IMR-90 (cell line): ENCODE measurements at regions not wholly inside any gene's neighbourhood (a gene's known extent, or its start where the extent isn't known, plus 50 kb on each side); places are given as distances from the start of the nearest gene placed in this dataset.

ENCODE experiments used
- ATAC-seq: fragments of 200-7000 bp; cut with Tn5 transposase; 2 replicates; pipeline ENCODE4 v1.9.1; 2020; ENCODE audit warnings: low read depth, mild to moderate bottlenecking, moderate library complexity
- BruUV-seq: library from RNA; stranded (reverse); fragments of 400-500 nt; replicated peaks from 2 replicates; lab custom pipeline; 2021; lab: Mats Ljungman, UMichigan
- CTCF ChIA-PET: fragments of 300-600 bp; formaldehyde crosslinking; extraction: SDS; loops from one replicate; lab custom pipeline; 2021; ENCODE audit warnings: antibody characterized with exemption; lab: Yijun Ruan, JAX
- POLR2A ChIA-PET: fragments of 300-600 bp; sonication (Branson Sonifier 250); formaldehyde crosslinking; loops from one replicate; lab custom pipeline; 2022; ENCODE audit warnings: antibody characterized with exemption; ENCODE audit not compliant: unreplicated experiment; lab: Charles Lee
- DNase-seq: peaks from one replicate; pipeline ENCODE4 v3.0.0; 2013
- H2AFZ ChIP-seq: replicated peaks from 2 replicates; pipeline ENCODE3; 2013; ENCODE audit warnings: low read length, mild to moderate bottlenecking; ENCODE audit not compliant: poor library complexity
- H2AK5ac ChIP-seq: 2 replicates; pipeline ENCODE4 v1.6.1; 2013; ENCODE audit warnings: low read depth, low read length, inconsistent platforms
- H2AK9ac ChIP-seq: replicated peaks from 2 replicates; pipeline ENCODE3; 2013; ENCODE audit warnings: mild to moderate bottlenecking, low read depth, low read length, moderate library complexity; ENCODE audit not compliant: poor library complexity
- H2BK120ac ChIP-seq: 2 replicates; pipeline ENCODE4 v1.6.1; 2013; ENCODE audit warnings: low read depth, low read length, inconsistent platforms
- H2BK15ac ChIP-seq: 3 replicates; pipeline ENCODE4 v1.6.1; 2013; ENCODE audit warnings: low read depth, low read length, inconsistent platforms
- H2BK20ac ChIP-seq: 2 replicates; pipeline ENCODE4 v1.6.1; 2013; ENCODE audit warnings: low read depth, mild to moderate bottlenecking, inconsistent platforms, low read length, moderate library complexity
- H2BK5ac ChIP-seq: 2 replicates; pipeline ENCODE4 v1.6.1; 2013; ENCODE audit warnings: mild to moderate bottlenecking, low read depth, low read length, inconsistent platforms; ENCODE audit not compliant: poor library complexity, severe bottlenecking
- H3K14ac ChIP-seq: replicated peaks from 2 replicates; pipeline ENCODE4 v1.6.1; 2013; ENCODE audit warnings: low read depth, low read length, inconsistent platforms
- H3K18ac ChIP-seq: 2 replicates; pipeline ENCODE4 v1.6.1; 2013; ENCODE audit warnings: low read depth, low read length, control low read depth
- H3K23ac ChIP-seq: 2 replicates; pipeline ENCODE4 v1.6.1; 2013; ENCODE audit warnings: low read depth, low read length, inconsistent platforms
- H3K27ac ChIP-seq: 2 replicates; pipeline ENCODE4 v1.5.1; 2013; ENCODE audit warnings: mild to moderate bottlenecking, control low read depth, low read length; ENCODE audit not compliant: insufficient read depth
- H3K27me3 ChIP-seq: 2 replicates; pipeline ENCODE4 v1.6.1; 2013; ENCODE audit warnings: low read length; ENCODE audit not compliant: control insufficient read depth, insufficient read depth
- H3K36me3 ChIP-seq: 2 replicates; pipeline ENCODE4 v1.6.1; 2013; ENCODE audit warnings: low read length, mixed read lengths; ENCODE audit not compliant: control insufficient read depth, insufficient read depth
- H3K4ac ChIP-seq: 2 replicates; pipeline ENCODE4 v1.6.1; 2013; ENCODE audit warnings: low read depth, low read length, inconsistent platforms
- H3K4me1 ChIP-seq: 2 replicates; pipeline ENCODE4 v1.6.1; 2013; ENCODE audit warnings: low read length, mixed read lengths; ENCODE audit not compliant: control insufficient read depth, insufficient read depth
- H3K4me2 ChIP-seq: 2 replicates; pipeline ENCODE4 v1.6.1; 2013; ENCODE audit warnings: low read depth, mild to moderate bottlenecking, control low read depth, low read length, moderate library complexity
- H3K4me3 ChIP-seq: 2 replicates; pipeline ENCODE4 v1.5.1; 2013; ENCODE audit warnings: low read depth, mild to moderate bottlenecking, control low read depth, low read length, moderate library complexity; ENCODE audit not compliant: insufficient read depth
- H3K56ac ChIP-seq: 2 replicates; pipeline ENCODE4 v1.6.1; 2013; ENCODE audit warnings: low read length, inconsistent platforms; ENCODE audit not compliant: insufficient read depth; ENCODE audit errors: extremely low read depth
- H3K79me1 ChIP-seq, 2 experiments: 2 replicates each; pipeline ENCODE4 v1.6.1; 2013; ENCODE audit warnings: low read length in 2 of 2, inconsistent platforms in 1 of 2, low read depth in 1 of 2
- H3K9ac ChIP-seq: 2 replicates; pipeline ENCODE4 v1.6.1; 2013; ENCODE audit warnings: low read depth, low read length, control low read depth
- H3K9me1 ChIP-seq: 2 replicates; pipeline ENCODE4 v1.6.1; 2013; ENCODE audit warnings: low read length, inconsistent platforms; ENCODE audit not compliant: insufficient read depth
- H3K9me3 ChIP-seq: 2 replicates; pipeline ENCODE4 v1.6.1; 2013; ENCODE audit warnings: low read length; ENCODE audit not compliant: control insufficient read depth, insufficient read depth
- H4K20me1 ChIP-seq: 2 replicates; pipeline ENCODE4 v1.6.1; 2013; ENCODE audit warnings: low read length, inconsistent platforms; ENCODE audit not compliant: insufficient read depth
- H4K5ac ChIP-seq: 2 replicates; pipeline ENCODE4 v1.6.1; 2013; ENCODE audit warnings: mild to moderate bottlenecking, low read depth, low read length, control low read depth
- H4K8ac ChIP-seq, 2 experiments: 2 replicates each; pipeline ENCODE4 v1.6.1; 2013; ENCODE audit warnings: low read depth in 2 of 2, low read length in 2 of 2, control low read depth in 1 of 2, inconsistent platforms in 1 of 2
- H4K91ac ChIP-seq: 2 replicates; pipeline ENCODE4 v1.6.1; 2013; ENCODE audit warnings: low read depth, low read length, inconsistent platforms; ENCODE audit not compliant: insufficient read depth
- BHLHE40 ChIP-seq: fragments of 150-350 bp; IDR thresholded peaks from 2 replicates; pipeline ENCODE4 v1.6.1; 2016; ENCODE audit warnings: mild to moderate bottlenecking, low read depth, low read length
- CEBPB ChIP-seq: IDR thresholded peaks from 2 replicates; pipeline ENCODE4 v1.6.1; 2012; ENCODE audit warnings: low read depth, low read length, improper control_type of control experiment
- CHD1 ChIP-seq: IDR thresholded peaks from 2 replicates; pipeline ENCODE4 v1.6.1; 2012; ENCODE audit warnings: low read depth, low read length, improper control_type of control experiment
- CTCF ChIP-seq: conservative IDR thresholded peaks from 2 replicates; pipeline ENCODE4 v1.5.1; 2012; ENCODE audit warnings: mild to moderate bottlenecking, low read depth, low read length, improper control_type of control experiment
- ELK1 ChIP-seq: fragments of 150-350 bp; IDR thresholded peaks from 2 replicates; pipeline ENCODE4 v1.6.1; 2016; ENCODE audit warnings: low read depth, mild to moderate bottlenecking, low read length, moderate library complexity, borderline replicate concordance
- FOS ChIP-seq: fragments of 150-350 bp; IDR thresholded peaks from 2 replicates; pipeline ENCODE4 v1.6.1; 2016; ENCODE audit warnings: low read depth, low read length
- MAFK ChIP-seq: IDR thresholded peaks from 2 replicates; pipeline ENCODE4 v1.6.1; 2012; ENCODE audit warnings: low read depth, low read length, improper control_type of control experiment
- MAZ ChIP-seq: IDR thresholded peaks from 2 replicates; pipeline ENCODE4 v1.6.1; 2012; ENCODE audit warnings: low read depth, mild to moderate bottlenecking, low read length, improper control_type of control experiment, moderate library complexity, borderline replicate concordance
- MXI1 ChIP-seq: IDR thresholded peaks from 2 replicates; pipeline ENCODE4 v1.6.1; 2012; ENCODE audit warnings: low read depth, mild to moderate bottlenecking, low read length, moderate library complexity, borderline replicate concordance
- NFE2L2 ChIP-seq: fragments of 150-350 bp; IDR thresholded peaks from 2 replicates; pipeline ENCODE4 v1.6.1; 2016; ENCODE audit warnings: low read depth, mild to moderate bottlenecking, low read length
- POLR2A ChIP-seq: IDR thresholded peaks from 2 replicates; pipeline ENCODE4 v1.6.1; 2012; ENCODE audit warnings: mild to moderate bottlenecking, low read depth, low read length
- RAD21 ChIP-seq: IDR thresholded peaks from 2 replicates; pipeline ENCODE4 v1.6.1; 2012; ENCODE audit warnings: low read length, improper control_type of control experiment
- RCOR1 ChIP-seq: IDR thresholded peaks from 2 replicates; pipeline ENCODE4 v1.6.1; 2012; ENCODE audit warnings: mild to moderate bottlenecking, low read length, improper control_type of control experiment; ENCODE audit not compliant: insufficient replicate concordance
- RFX5 ChIP-seq: IDR thresholded peaks from 2 replicates; pipeline ENCODE4 v1.8.0; 2012; ENCODE audit warnings: low read depth, mild to moderate bottlenecking, low read length, moderate library complexity
- SMC3 ChIP-seq: fragments of 150-350 bp; IDR thresholded peaks from 2 replicates; pipeline ENCODE4 v1.6.1; 2016; ENCODE audit warnings: low read depth, mild to moderate bottlenecking, antibody characterized with exemption, low read length, moderate library complexity
- USF2 ChIP-seq: fragments of 150-350 bp; IDR thresholded peaks from 2 replicates; pipeline ENCODE4 v1.6.1; 2017; ENCODE audit warnings: mild to moderate bottlenecking, antibody characterized with exemption, low read length, low read depth
- WGBS, 2 experiments: methylation state at CpG; one replicate each; pipeline versions ENCODE4 v1.1.5 to v1.1.7; 2013; ENCODE audit warnings: missing lambda C conversion rate in 2 of 2; ENCODE audit not compliant: insufficient read length in 1 of 2; ENCODE audit errors: extremely low coverage in 2 of 2; 5-methylcytosine and 5-hydroxymethylcytosine counted together
- dilution Hi-C: fragments of 300-500 bp; cut with HindIII; formaldehyde crosslinking; loops from one replicate; pipeline ENCODE4 v1.14.3; 2018; ENCODE audit warnings: low sequenced_read_pairs; ENCODE audit not compliant: unreplicated experiment
- in situ Hi-C: fragments of 300-500 bp; cut with MboI; formaldehyde crosslinking; loops from 3 replicates; pipeline ENCODE4 v1.14.3; 2019; ENCODE audit warnings: low sequenced_read_pairs, inconsistent platforms, mixed read lengths
- intact Hi-C: fragments of 100-400 bp; cut with micrococcal nuclease; formaldehyde crosslinking; loops from 2 replicates; pipeline ENCODE4 v1.10.0; 2022

- WGBS, 2 experiments: no CpG with 5 or more reads among the region's 1 CpG
- Histone ChIP-seq H3K56ac (no peak overlapping the region), H4K91ac (no peak overlapping the region), H2AK5ac (no peak overlapping the region), H3K9me1 (peaks cover 3% of the 10 kb centered on the region; the same call in 1 of the 2 replicates), H3K4me3 (no peak overlapping the region), H3K14ac (no peak overlapping the region), H2BK15ac (no peak overlapping the region), H2BK120ac (no peak overlapping the region), H2BK20ac (no peak overlapping the region), H3K4ac (no peak overlapping the region), H3K4me1 (peaks cover 6% of the 10 kb centered on the region), H2AFZ (no peak overlapping the region), H2BK5ac (no peak overlapping the region), H4K5ac (no peak overlapping the region), H3K9me3 (no peaks in the 10 kb centered on the region), H3K27me3 (no peaks in the 10 kb centered on the region), H2AK9ac (no peak overlapping the region), H3K4me2 (no peak overlapping the region), H4K8ac (no peak overlapping the region), H3K23ac (no peak overlapping the region), H4K20me1 (no peaks in the 10 kb centered on the region), H3K18ac (no peak overlapping the region), H3K27ac (no peak overlapping the region), H3K79me1 (no peaks in the 10 kb centered on the region), H3K36me3 (no peaks in the 10 kb centered on the region), H3K9ac (no peak overlapping the region)
- BruUV-seq: no TSS peak
- no peak for TF ChIP-seq ELK1
- TF ChIP-seq MXI1: no peak
- TF ChIP-seq CEBPB: no peak
- no peak for TF ChIP-seq FOS
- no peak for TF ChIP-seq CHD1
- no peak for TF ChIP-seq RCOR1
- no peak for TF ChIP-seq RAD21
- TF ChIP-seq CTCF: no peak
- no peak for TF ChIP-seq RFX5
- no peak for TF ChIP-seq SMC3
- no peak for TF ChIP-seq BHLHE40
- TF ChIP-seq USF2: no peak
- no peak for TF ChIP-seq POLR2A
- TF ChIP-seq MAZ: no peak
- no peak for TF ChIP-seq MAFK
- TF ChIP-seq NFE2L2: no peak
- dilution Hi-C loops: no loop called here
- intact Hi-C loops: loop anchor here (10.0 kb wide), 1 partner anchor 294 kb away; no protein-coding TSS in a partner anchor
- DNase-seq (no peak), ATAC-seq (no peak)
- POLR2A ChIA-PET: no interaction called here
- CTCF ChIA-PET: no interaction called here
- in situ Hi-C loops: no loop called here
These were observed 140.2 kb downstream of the NUAK1 start for GRCh38 chr12:105998561-105998960.
